HEK293T (cell line): ENCODE measurements at regions not wholly inside any gene's neighbourhood (a gene's known extent, or its start where the extent isn't known, plus 50 kb on each side); places are given as distances from the start of the nearest gene placed in this dataset.

Experiments used
- CTBP1 ChIP-seq: fragments of 450-650 bp; IDR thresholded peaks from 2 replicates; pipeline ENCODE4 v1.6.1; 2016; ENCODE audit warnings: borderline replicate concordance
- ELF4 ChIP-seq: fragments of 450-650 bp; IDR thresholded peaks from 2 replicates; pipeline ENCODE4 v1.6.1; 2017; ENCODE audit warnings: antibody characterized with exemption
- FOXA1 ChIP-seq: fragments of 450-650 bp; IDR thresholded peaks from 2 replicates; pipeline ENCODE4 v1.6.1; 2016; ENCODE audit warnings: mild to moderate bottlenecking
- FOXK2 ChIP-seq: fragments of 450-650 bp; IDR thresholded peaks from 2 replicates; pipeline ENCODE4 v1.6.1; 2016; ENCODE audit warnings: mild to moderate bottlenecking
- FOXM1 ChIP-seq: fragments of 450-650 bp; IDR thresholded peaks from 2 replicates; pipeline ENCODE4 v1.6.1; 2017; ENCODE audit warnings: mild to moderate bottlenecking, borderline replicate concordance
- LEF1 ChIP-seq: fragments of 450-650 bp; IDR thresholded peaks from 2 replicates; pipeline ENCODE4 v1.6.1; 2017; ENCODE audit warnings: mild to moderate bottlenecking, borderline replicate concordance
- NFRKB ChIP-seq: fragments of 450-650 bp; IDR thresholded peaks from 2 replicates; pipeline ENCODE4 v1.6.1; 2016; ENCODE audit warnings: mild to moderate bottlenecking, moderate library complexity
- SP1 ChIP-seq: fragments of 450-650 bp; IDR thresholded peaks from 2 replicates; pipeline ENCODE4 v1.6.1; 2017

DNA sequence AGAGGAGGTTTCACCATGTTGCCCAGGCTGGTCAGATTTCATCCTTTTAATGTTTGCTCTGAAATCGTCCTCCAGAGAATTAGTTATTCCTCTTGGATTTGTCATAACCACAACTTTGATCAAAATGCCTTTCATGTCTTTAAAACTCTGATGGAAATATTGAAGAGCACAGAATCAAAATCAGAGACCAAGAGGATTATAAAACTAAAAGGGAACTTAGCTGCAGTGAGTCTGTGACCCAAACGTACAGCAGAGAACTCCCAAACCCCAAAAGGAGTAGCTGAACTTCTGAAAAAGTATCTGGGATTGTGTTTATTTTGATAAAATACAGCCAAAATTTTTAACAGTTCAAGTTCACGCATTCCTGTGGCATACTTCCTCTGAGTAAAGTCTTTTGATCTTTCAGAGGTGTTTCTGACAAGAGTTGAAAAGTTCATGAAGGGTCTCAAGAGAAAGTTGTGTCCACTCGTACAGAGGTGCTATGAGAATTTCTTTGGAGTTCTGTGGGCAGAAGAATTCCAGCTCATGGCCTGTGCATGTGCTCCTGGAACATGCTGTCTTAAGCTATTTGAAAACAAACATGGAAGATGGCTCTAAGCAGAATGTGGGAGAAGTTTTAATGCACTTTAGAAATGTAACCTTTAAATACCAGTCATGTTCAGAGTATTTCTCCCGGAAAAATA, 124.0 kb downstream of the ESM1 start:
- no peak for TF ChIP-seq CTBP1
- TF ChIP-seq FOXM1 = no peak
- TF ChIP-seq LEF1 = no peak
- no peak for TF ChIP-seq FOXA1
- TF ChIP-seq ELF4 = no peak
- no peak for TF ChIP-seq SP1
- TF ChIP-seq FOXK2 = no peak
- no peak for TF ChIP-seq NFRKB
